ENCODE measurements at regions not wholly inside any gene's neighbourhood (a gene's known extent, or its start where the extent isn't known, plus 50 kb on each side); places are given as distances from the start of the nearest gene placed in this dataset.

DNA sequence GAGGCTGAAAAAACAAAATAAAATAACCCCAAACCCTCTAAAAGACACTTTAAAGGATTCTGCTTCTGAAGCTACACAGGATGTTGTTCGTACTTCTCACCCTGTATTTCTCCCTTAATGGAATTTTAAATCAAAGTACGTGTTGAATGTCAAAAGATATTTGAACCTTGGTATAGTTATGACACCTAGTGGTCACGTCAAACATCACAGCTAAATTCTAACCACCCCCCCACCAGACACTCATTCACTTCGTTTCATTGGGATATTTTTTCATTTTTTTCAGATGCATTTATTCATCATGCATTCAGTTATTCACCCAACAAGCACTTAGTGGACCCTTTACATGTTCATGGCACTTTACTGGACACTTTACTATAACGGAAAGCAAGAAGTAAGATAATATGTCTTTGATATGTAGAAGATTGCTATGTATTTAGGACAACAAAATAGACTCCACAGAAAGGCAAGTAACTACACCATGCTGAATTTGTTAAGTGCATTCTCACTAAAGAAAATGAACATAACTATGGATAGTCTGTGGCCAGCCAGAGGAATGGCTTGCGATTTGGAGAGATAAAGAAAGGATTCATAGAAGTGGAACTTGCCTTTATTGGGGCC is 62.5 kb upstream of the GPR174 start:
- Histone ChIP-seq H3K79me2 (ENCODE audit: insufficient read depth, low read length) (no peaks in the 10 kb centered on the region), H3K9me3 (ENCODE audit: insufficient read depth, low read length) (no peaks in the 10 kb centered on the region), H3K4me2 (ENCODE audit: low read depth, low read length, poor library complexity, severe bottlenecking) (no peak overlapping the region), H3K27ac (ENCODE audit: low read depth, low read length) (no peak overlapping the region), H4K20me1 (ENCODE audit: low read depth, low read length) (no peaks in the 10 kb centered on the region), H3K4me3 (ENCODE audit: insufficient read depth, low read length, poor library complexity, severe bottlenecking) (no peak overlapping the region), H2AFZ (ENCODE audit: low read depth, low read length, severe bottlenecking) (no peak overlapping the region), H3F3A (ENCODE audit: insufficient read depth) (no peaks in the 10 kb centered on the region), H3K9ac (ENCODE audit: low read length) (no peak overlapping the region), H3K36me3 (ENCODE audit: low read length) (no peaks in the 10 kb centered on the region), H3K27me3 (ENCODE audit: low read length) (no peaks in the 10 kb centered on the region), H3K9me2 (replicated peaks; ENCODE audit: insufficient read depth, low read length) (no peaks in the 10 kb centered on the region)
- no peak for TF ChIP-seq EZH2phosphoT487 (conservative IDR thresholded peaks at IDR 0.05; ENCODE audit: low read length)
- TF ChIP-seq, protein P1, sequence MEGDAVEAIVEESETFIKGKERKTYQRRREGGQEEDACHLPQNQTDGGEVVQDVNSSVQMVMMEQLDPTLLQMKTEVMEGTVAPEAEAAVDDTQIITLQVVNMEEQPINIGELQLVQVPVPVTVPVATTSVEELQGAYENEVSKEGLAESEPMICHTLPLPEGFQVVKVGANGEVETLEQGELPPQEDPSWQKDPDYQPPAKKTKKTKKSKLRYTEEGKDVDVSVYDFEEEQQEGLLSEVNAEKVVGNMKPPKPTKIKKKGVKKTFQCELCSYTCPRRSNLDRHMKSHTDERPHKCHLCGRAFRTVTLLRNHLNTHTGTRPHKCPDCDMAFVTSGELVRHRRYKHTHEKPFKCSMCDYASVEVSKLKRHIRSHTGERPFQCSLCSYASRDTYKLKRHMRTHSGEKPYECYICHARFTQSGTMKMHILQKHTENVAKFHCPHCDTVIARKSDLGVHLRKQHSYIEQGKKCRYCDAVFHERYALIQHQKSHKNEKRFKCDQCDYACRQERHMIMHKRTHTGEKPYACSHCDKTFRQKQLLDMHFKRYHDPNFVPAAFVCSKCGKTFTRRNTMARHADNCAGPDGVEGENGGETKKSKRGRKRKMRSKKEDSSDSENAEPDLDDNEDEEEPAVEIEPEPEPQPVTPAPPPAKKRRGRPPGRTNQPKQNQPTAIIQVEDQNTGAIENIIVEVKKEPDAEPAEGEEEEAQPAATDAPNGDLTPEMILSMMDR (IDR thresholded peaks at IDR 0.05; ENCODE audit: insufficient read depth, low read length, poor library complexity, severe bottlenecking): peak; percentile 21

DNA sequence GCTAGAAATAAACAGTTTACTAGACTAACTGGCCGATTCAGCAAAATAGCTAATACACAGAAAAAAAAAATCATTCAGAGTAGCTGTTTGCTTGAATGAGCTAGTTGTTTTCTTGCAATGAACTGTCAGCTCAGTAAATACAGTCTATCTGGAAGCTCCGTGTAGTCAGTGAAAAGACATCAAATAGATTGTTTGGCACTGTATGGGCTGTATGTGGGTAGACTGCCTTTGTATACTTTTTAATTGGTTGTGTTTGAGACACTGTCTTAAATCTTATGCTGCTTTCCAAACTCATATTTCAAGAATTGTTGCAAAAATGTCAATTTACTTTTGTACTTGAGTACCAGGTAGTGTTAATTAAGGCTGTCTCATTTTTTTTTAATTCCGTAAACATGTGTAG is 61.6 kb upstream of the GPR174 start:
- no peaks in the 10 kb centered on the region for H4K20me1 ChIP-seq (ENCODE audit: low read depth, low read length)
- TF ChIP-seq, protein P1 (IDR thresholded peaks at IDR 0.05; ENCODE audit: insufficient read depth, low read length, poor library complexity, severe bottlenecking): no peak
- TF ChIP-seq EZH2phosphoT487 (conservative IDR thresholded peaks at IDR 0.05; ENCODE audit: low read length): no peak
- no peaks in the 10 kb centered on the region for H3K79me2 ChIP-seq (ENCODE audit: insufficient read depth, low read length)
- H3K4me2 ChIP-seq (ENCODE audit: low read depth, low read length, poor library complexity, severe bottlenecking): no peak overlapping the region
- no peaks in the 10 kb centered on the region for H3F3A ChIP-seq (ENCODE audit: insufficient read depth)
- no peak overlapping the region for H3K27ac ChIP-seq (ENCODE audit: low read depth, low read length)
- H3K9ac ChIP-seq (ENCODE audit: low read length): no peak overlapping the region
- H3K9me2 ChIP-seq (replicated peaks; ENCODE audit: insufficient read depth, low read length): no peaks in the 10 kb centered on the region
- no peaks in the 10 kb centered on the region for H3K36me3 ChIP-seq (ENCODE audit: low read length)
- no peaks in the 10 kb centered on the region for H3K9me3 ChIP-seq (ENCODE audit: insufficient read depth, low read length)
- H2AFZ ChIP-seq (ENCODE audit: low read depth, low read length, severe bottlenecking): no peak overlapping the region
- H3K27me3 ChIP-seq (ENCODE audit: low read length): no peaks in the 10 kb centered on the region
- H3K4me3 ChIP-seq (ENCODE audit: insufficient read depth, low read length, poor library complexity, severe bottlenecking): no peak overlapping the region

DNA sequence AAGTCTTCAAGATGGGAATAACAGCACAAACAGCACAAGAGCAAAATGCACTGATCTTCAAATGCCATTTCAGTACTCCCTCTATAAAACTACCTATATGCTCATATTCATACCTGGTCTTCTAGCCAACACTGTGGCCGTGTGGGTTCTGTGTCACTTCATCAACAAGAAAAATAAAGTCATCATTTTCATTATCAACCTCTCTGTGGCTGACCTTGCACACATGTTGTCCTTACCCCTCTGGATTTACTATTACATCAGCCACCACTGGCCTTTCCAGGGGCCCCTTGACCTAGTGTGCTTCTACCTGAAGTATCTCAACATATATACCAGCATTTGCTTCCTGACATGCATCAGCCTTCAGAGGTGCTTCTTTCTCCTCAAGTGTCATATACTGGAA is 59.6 kb upstream of the GPR174 start:
- H3K27ac ChIP-seq (ENCODE audit: low read depth, low read length): no peak overlapping the region
- no peak overlapping the region for H3K9ac ChIP-seq (ENCODE audit: low read length)
- H3F3A ChIP-seq (ENCODE audit: insufficient read depth): no peaks in the 10 kb centered on the region
- TF ChIP-seq, protein P1 (IDR thresholded peaks at IDR 0.05; ENCODE audit: insufficient read depth, low read length, poor library complexity, severe bottlenecking): no peak
- no peak for TF ChIP-seq EZH2phosphoT487 (conservative IDR thresholded peaks at IDR 0.05; ENCODE audit: low read length)
- no peaks in the 10 kb centered on the region for H3K36me3 ChIP-seq (ENCODE audit: low read length)
- H4K20me1 ChIP-seq (ENCODE audit: low read depth, low read length): no peaks in the 10 kb centered on the region
- H3K4me2 ChIP-seq (ENCODE audit: low read depth, low read length, poor library complexity, severe bottlenecking): no peak overlapping the region
- no peaks in the 10 kb centered on the region for H3K79me2 ChIP-seq (ENCODE audit: insufficient read depth, low read length)
- no peaks in the 10 kb centered on the region for H3K27me3 ChIP-seq (ENCODE audit: low read length)
- H3K4me3 ChIP-seq (ENCODE audit: insufficient read depth, low read length, poor library complexity, severe bottlenecking): no peak overlapping the region
- no peaks in the 10 kb centered on the region for H3K9me3 ChIP-seq (ENCODE audit: insufficient read depth, low read length)
- no peaks in the 10 kb centered on the region for H3K9me2 ChIP-seq (replicated peaks; ENCODE audit: insufficient read depth, low read length)
- H2AFZ ChIP-seq (ENCODE audit: low read depth, low read length, severe bottlenecking): no peak overlapping the region
